Activated CD8-positive, alpha-beta memory T cell treated with anti-CD3 and anti-CD28 coated beads for 48 hours (primary cell): ENCODE measurements at regions not wholly inside any gene's neighbourhood (a gene's known extent, or its start where the extent isn't known, plus 50 kb on each side); places are given as distances from the start of the nearest gene placed in this dataset.

Experiments used
- DNase-seq, 3 experiments: peaks; one replicate each; pipeline ENCODE4 v3.0.0-alpha.2; 2020; ENCODE audit warnings: low read depth in 2 of 3, low spot score in 2 of 3

GRCh38 chr3:127352612-127353011, 64.8 kb upstream of the PRR20G start:
- DNase-seq = no peak

- no peak for DNase-seq
These were observed 64.0 kb upstream of the PRR20G start for GRCh38 chr3:127351775-127352350.

GRCh38 chr3:127351321-127351720, 63.5 kb upstream of the PRR20G start:
- no peak for DNase-seq

- no peak for DNase-seq
These were observed 62.6 kb upstream of the PRR20G start for GRCh38 chr3:127350172-127351050.

- no peak for DNase-seq
These were observed 61.8 kb upstream of the PRR20G start for GRCh38 chr3:127349501-127350171.

GRCh38 chr3:127342735-127343134, 54.9 kb upstream of the PRR20G start:
- no peak for DNase-seq

- DNase-seq = no peak
These were observed 52.3 kb upstream of the PRR20G start for GRCh38 chr3:127339928-127340861.

- DNase-seq = no peak
These were observed 51.2 kb upstream of the PRR20G start for GRCh38 chr3:127339016-127339415.

- DNase-seq = no peak
These were observed 50.2 kb upstream of the PRR20G start for GRCh38 chr3:127337911-127338531.
